Naive thymus-derived CD4-positive, alpha-beta T cell (primary cell): ENCODE measurements at regions not wholly inside any gene's neighbourhood (a gene's known extent, or its start where the extent isn't known, plus 50 kb on each side); places are given as distances from the start of the nearest gene placed in this dataset.

Experiments used
- ATAC-seq: fragments of 150-1000 bp; cut with Tn5 transposase; 2 replicates; pipeline ENCODE4 v1.10.0; 2021; ENCODE audit warnings: mild to moderate bottlenecking, moderate library complexity
- CTCF ChIA-PET: fragments of 350-600 bp; sonication (Branson Sonifier 250); formaldehyde crosslinking; loops from one replicate; lab custom pipeline; 2021; ENCODE audit warnings: antibody characterized with exemption; lab: Charles Lee
- POLR2A ChIA-PET: fragments of 350-600 bp; sonication (Branson Sonifier 250); formaldehyde crosslinking; loops from one replicate; lab custom pipeline; 2021; ENCODE audit warnings: antibody characterized with exemption, inconsistent platforms; lab: Charles Lee
- DNase-seq, 9 donors: peaks; one replicate each; pipeline versions ENCODE4 v3.0.0 to v3.0.0-alpha.2; 2020 to 2022; ENCODE audit warnings: mixed read lengths in 1 of 9
- H3K27ac ChIP-seq: one replicate; pipeline ENCODE4 v1.7.0; 2013; ENCODE audit warnings: mild to moderate bottlenecking, low read depth, low read length, moderate library complexity
- H3K27me3 ChIP-seq, 2 donors: one replicate each; pipeline ENCODE4 v1.7.0; 2013; ENCODE audit warnings: low read length in 2 of 2, mild to moderate bottlenecking in 2 of 2, moderate library complexity in 2 of 2; ENCODE audit not compliant: control insufficient read depth in 2 of 2, insufficient read depth in 2 of 2
- H3K36me3 ChIP-seq, 3 experiments: 1 replicate in 2 of 3; 2 replicates in 1 of 3; pipeline ENCODE4 v1.7.0; 2013; ENCODE audit warnings: low read length in 3 of 3, mild to moderate bottlenecking in 3 of 3, moderate library complexity in 1 of 3; ENCODE audit not compliant: insufficient read depth in 3 of 3, control insufficient read depth in 2 of 3
- H3K4me1 ChIP-seq, 2 donors: one replicate each; pipeline ENCODE4 v1.7.0; 2013; ENCODE audit warnings: low read length in 2 of 2, mild to moderate bottlenecking in 2 of 2, moderate library complexity in 1 of 2; ENCODE audit not compliant: control insufficient read depth in 2 of 2, insufficient read depth in 2 of 2
- H3K4me3 ChIP-seq: 2 replicates; pipeline ENCODE4 v1.7.0; 2013; ENCODE audit warnings: mild to moderate bottlenecking, low read length
- H3K9me3 ChIP-seq, 3 experiments: 1 replicate in 2 of 3; 2 replicates in 1 of 3; pipeline ENCODE4 v1.7.0; 2013; ENCODE audit warnings: low read length in 3 of 3; ENCODE audit not compliant: control insufficient read depth in 2 of 3
- H3K27ac Mint-ChIP-seq, 9 donors: one replicate each; pipeline ENCODE4 v1.8.0; 2020 to 2022; ENCODE audit warnings: mixed read lengths in 9 of 9, mild to moderate bottlenecking in 8 of 9, moderate library complexity in 5 of 9, inconsistent platforms in 2 of 9
- H3K27me3 Mint-ChIP-seq, 5 donors: one replicate each; pipeline ENCODE4 v1.8.0; 2021 to 2022; ENCODE audit warnings: mixed read lengths in 5 of 5, mild to moderate bottlenecking in 1 of 5
- H3K36me3 Mint-ChIP-seq, 5 donors: one replicate each; pipeline ENCODE4 v1.8.0; 2020 to 2022; ENCODE audit warnings: mixed read lengths in 5 of 5, mild to moderate bottlenecking in 3 of 5, inconsistent platforms in 1 of 5
- H3K4me1 Mint-ChIP-seq, 7 donors: one replicate each; pipeline ENCODE4 v1.8.0; 2020 to 2022; ENCODE audit warnings: mixed read lengths in 7 of 7, mild to moderate bottlenecking in 3 of 7, inconsistent platforms in 1 of 7
- H3K4me3 Mint-ChIP-seq, 10 donors: one replicate each; pipeline ENCODE4 v1.8.0; 2020 to 2022; ENCODE audit warnings: mild to moderate bottlenecking in 10 of 10, mixed read lengths in 10 of 10, moderate library complexity in 6 of 10, inconsistent platforms in 2 of 10
- H3K9me3 Mint-ChIP-seq, 11 donors: one replicate each; pipeline ENCODE4 v1.8.0; 2020 to 2022; ENCODE audit warnings: mixed read lengths in 11 of 11, mild to moderate bottlenecking in 4 of 11, inconsistent platforms in 1 of 11, moderate library complexity in 1 of 11
- intact Hi-C, 2 donors: fragments of 100-400 bp; cut with micrococcal nuclease; formaldehyde crosslinking; loops; one replicate each; pipeline ENCODE4 v1.15.1; 2023

DNA sequence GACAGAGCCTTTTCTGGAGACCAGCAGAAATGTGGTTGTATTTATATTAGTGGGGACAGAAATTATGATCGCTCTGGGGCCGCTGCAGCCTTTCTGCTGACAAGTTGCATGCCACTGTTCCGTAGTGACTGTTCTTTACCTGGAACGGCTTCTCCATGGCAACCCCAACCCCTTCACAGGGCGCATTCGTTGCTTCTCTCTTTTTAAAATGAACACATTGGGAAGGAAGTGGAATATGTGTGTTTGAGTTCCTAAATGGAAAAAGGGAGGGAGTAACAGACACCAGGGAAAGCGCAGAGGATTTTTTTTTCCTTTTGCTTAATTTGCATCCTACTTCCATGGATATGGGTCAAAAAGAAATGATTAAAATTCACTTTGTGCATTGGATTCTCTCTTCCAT lies 482.0 kb upstream of the SUCLG2 start:
- peaks cover 0 to 13% (median 3%) of the 10 kb centered on the region in 11 donors for H3K9me3 Mint-ChIP-seq
- Histone ChIP-seq H3K4me3 (no peak overlapping the region), H3K9me3 (no peaks in the 10 kb centered on the region), H3K4me1 (no peaks in the 10 kb centered on the region), H3K27me3 (no peaks in the 10 kb centered on the region), H3K36me3 (no peaks in the 10 kb centered on the region), H3K27ac (no peak overlapping the region)
- no peak overlapping the region for H3K4me3 Mint-ChIP-seq
- intact Hi-C loops, result no loop called here
- DNase-seq (no peak), ATAC-seq (no peak)
- H3K27me3 Mint-ChIP-seq, result no peaks in the 10 kb centered on the region
- H3K4me1 Mint-ChIP-seq, result peaks cover 0 to 5% (median 0%) of the 10 kb centered on the region in 7 donors
- peak overlapping the region in 1 of 9 donors; percentile 30 for H3K27ac Mint-ChIP-seq
- CTCF ChIA-PET, result no interaction called here
- peaks cover 0 to 15% (median 4%) of the 10 kb centered on the region in 5 donors for H3K36me3 Mint-ChIP-seq
- POLR2A ChIA-PET, result no interaction called here

DNA sequence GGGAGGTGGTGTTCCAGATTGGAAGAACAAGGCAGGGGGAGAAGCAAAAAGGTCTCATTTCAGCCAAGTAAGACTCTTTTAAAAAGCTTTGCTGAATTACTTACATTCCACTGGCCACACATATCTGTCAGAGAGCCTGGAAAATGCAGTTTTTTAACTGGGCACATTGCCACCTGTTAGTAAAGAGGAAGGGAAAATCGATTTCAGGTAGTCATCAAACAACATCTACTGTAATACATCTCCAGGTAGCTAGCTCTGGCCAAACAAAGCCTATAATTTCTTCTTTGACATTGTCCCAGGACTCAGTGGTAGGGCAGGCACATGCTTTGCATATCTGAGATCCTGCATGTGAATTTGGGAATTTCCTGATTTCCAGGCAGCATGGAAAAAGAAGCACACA lies 480.7 kb upstream of the SUCLG2 start:
- peaks cover 0 to 11% (median 0%) of the 10 kb centered on the region in 7 donors for H3K4me1 Mint-ChIP-seq
- H3K9me3 ChIP-seq, result no peaks in the 10 kb centered on the region
- no peak overlapping the region for H3K27ac Mint-ChIP-seq
- DNase-seq, result no peak
- ATAC-seq, result no peak
- POLR2A ChIA-PET, result interaction anchor here (0.5 kb wide), 1 partner anchor 523 kb away, joined by 3 read pairs; no protein-coding TSS in a partner anchor
- intact Hi-C loops, result no loop called here
- H3K36me3 ChIP-seq, result no peaks in the 10 kb centered on the region
- H3K4me3 ChIP-seq, result no peak overlapping the region
- no peaks in the 10 kb centered on the region for H3K4me1 ChIP-seq
- H3K4me3 Mint-ChIP-seq, result no peak overlapping the region
- CTCF ChIA-PET, result interaction anchor here (1.4 kb wide), 1 partner anchor 11 kb away, joined by 3 read pairs; no protein-coding TSS in a partner anchor
- H3K27ac ChIP-seq, result no peak overlapping the region
- peaks cover 0 to 27% (median 12%) of the 10 kb centered on the region in 5 donors for H3K36me3 Mint-ChIP-seq
- peaks cover 0 to 12% (median 4%) of the 10 kb centered on the region in 11 donors for H3K9me3 Mint-ChIP-seq
- H3K27me3 Mint-ChIP-seq, result no peaks in the 10 kb centered on the region
- no peaks in the 10 kb centered on the region for H3K27me3 ChIP-seq

DNA sequence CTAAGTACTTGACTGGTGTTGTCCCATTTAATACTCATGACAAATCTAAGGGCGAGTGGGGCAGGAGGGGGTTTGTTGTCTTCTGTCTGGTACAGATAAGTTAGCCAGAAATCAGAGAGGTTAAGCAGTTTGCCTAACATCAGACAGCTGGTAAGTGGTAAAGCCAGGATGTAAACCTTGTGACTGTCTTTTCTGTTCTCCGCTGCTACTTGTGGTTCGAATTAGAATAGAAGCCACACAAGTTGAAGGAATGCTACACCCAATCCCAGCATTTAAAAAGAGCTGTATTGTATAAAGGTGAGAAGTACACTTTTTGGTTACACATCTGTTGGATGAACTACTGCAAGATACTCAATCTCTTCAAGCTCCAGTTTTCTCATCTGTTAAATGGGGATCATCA lies 474.7 kb upstream of the SUCLG2 start:
- Histone ChIP-seq H3K27me3 (no peaks in the 10 kb centered on the region), H3K9me3 (no peaks in the 10 kb centered on the region), H3K4me1 (no peaks in the 10 kb centered on the region), H3K4me3 (no peak overlapping the region), H3K36me3 (no peaks in the 10 kb centered on the region), H3K27ac (no peak overlapping the region)
- CTCF ChIA-PET, result no interaction called here
- POLR2A ChIA-PET, result interaction anchor here (0.5 kb wide), 1 partner anchor 503 kb away, joined by 3 read pairs; no protein-coding TSS in a partner anchor
- intact Hi-C loops, result no loop called here
- Mint-ChIP-seq H3K27me3 (no peaks in the 10 kb centered on the region), H3K27ac (no peak overlapping the region), H3K4me1 (peaks cover 0 to 20% (median 13%) of the 10 kb centered on the region in 7 donors), H3K9me3 (peaks cover 0 to 23% (median 6%) of the 10 kb centered on the region in 11 donors), H3K4me3 (no peak overlapping the region), H3K36me3 (peaks cover 0 to 29% (median 12%) of the 10 kb centered on the region in 5 donors)
- DNase-seq (no peak), ATAC-seq (no peak)

- Histone ChIP-seq H3K27me3 (no peaks in the 10 kb centered on the region), H3K9me3 (no peaks in the 10 kb centered on the region), H3K4me3 (no peak overlapping the region), H3K27ac (no peak overlapping the region), H3K36me3 (no peaks in the 10 kb centered on the region), H3K4me1 (no peaks in the 10 kb centered on the region)
- Mint-ChIP-seq H3K36me3 (peaks cover 0 to 4% (median 0%) of the 10 kb centered on the region in 5 donors), H3K4me3 (no peak overlapping the region), H3K27ac (no peak overlapping the region), H3K27me3 (no peaks in the 10 kb centered on the region), H3K4me1 (peaks cover 0 to 24% (median 12%) of the 10 kb centered on the region in 7 donors), H3K9me3 (peaks cover 0 to 19% (median 4%) of the 10 kb centered on the region in 11 donors)
- intact Hi-C loops, result no loop called here
- CTCF ChIA-PET, result interaction anchor here (0.6 kb wide), 1 partner anchor 9 kb away, joined by 3 read pairs; no protein-coding TSS in a partner anchor
- ATAC-seq (no peak), DNase-seq (no peak)
- POLR2A ChIA-PET, result no interaction called here
Measured at GRCh38 chr3:68123231-68123630, 468.8 kb upstream of the SUCLG2 start.

DNA sequence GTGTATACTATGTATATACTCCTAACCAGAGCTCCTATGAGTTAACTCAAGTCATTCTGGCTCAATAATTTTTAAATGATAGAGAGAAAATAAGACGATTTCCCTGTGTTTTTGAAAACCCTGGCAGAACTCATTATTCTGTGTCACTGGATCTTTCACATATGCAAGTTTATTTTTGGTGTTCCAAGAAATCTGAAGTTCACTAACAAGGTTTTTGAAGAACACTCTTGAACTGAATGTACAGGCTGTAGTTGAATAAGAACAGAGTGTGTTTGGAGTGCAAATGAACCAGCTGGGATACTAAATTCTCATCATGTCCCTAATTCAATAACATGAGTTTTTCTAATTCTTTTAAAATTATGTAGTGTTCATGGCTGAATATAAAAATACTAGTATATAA lies 466.9 kb upstream of the SUCLG2 start:
- Mint-ChIP-seq H3K27me3 (no peaks in the 10 kb centered on the region), H3K36me3 (peaks cover 0 to 11% (median 0%) of the 10 kb centered on the region in 5 donors), H3K4me3 (no peak overlapping the region), H3K4me1 (peaks cover 0 to 20% (median 9%) of the 10 kb centered on the region in 7 donors), H3K9me3 (peaks cover 0 to 14% (median 2%) of the 10 kb centered on the region in 11 donors), H3K27ac (no peak overlapping the region)
- ATAC-seq (no peak), DNase-seq (no peak)
- no peak overlapping the region for H3K4me3 ChIP-seq
- CTCF ChIA-PET, result interaction anchor here (0.5 kb wide), 1 partner anchor 1713 kb away, joined by 4 read pairs; no protein-coding TSS in a partner anchor
- H3K9me3 ChIP-seq, result no peaks in the 10 kb centered on the region
- H3K36me3 ChIP-seq, result no peaks in the 10 kb centered on the region
- intact Hi-C loops, result no loop called here
- H3K27ac ChIP-seq, result no peak overlapping the region
- no peaks in the 10 kb centered on the region for H3K4me1 ChIP-seq
- POLR2A ChIA-PET, result no interaction called here
- H3K27me3 ChIP-seq, result no peaks in the 10 kb centered on the region

GRCh38 chr3:68116580-68116979 lies 462.2 kb upstream of the SUCLG2 start:
- Mint-ChIP-seq H3K4me1 (peaks cover 0 to 4% (median 0%) of the 10 kb centered on the region in 7 donors), H3K9me3 (peaks cover 0 to 25% (median 2%) of the 10 kb centered on the region in 11 donors), H3K27me3 (no peaks in the 10 kb centered on the region), H3K27ac (no peak overlapping the region), H3K36me3 (peaks cover 0 to 19% (median 4%) of the 10 kb centered on the region in 5 donors), H3K4me3 (no peak overlapping the region)
- Histone ChIP-seq H3K9me3 (no peaks in the 10 kb centered on the region), H3K27me3 (no peaks in the 10 kb centered on the region), H3K36me3 (no peaks in the 10 kb centered on the region), H3K4me3 (no peak overlapping the region), H3K4me1 (no peaks in the 10 kb centered on the region), H3K27ac (no peak overlapping the region)
- ChIA-PET POLR2A (no interaction called here), CTCF (no interaction called here)
- intact Hi-C loops, result no loop called here
- DNase-seq (no peak), ATAC-seq (no peak)

- ChIA-PET CTCF (no interaction called here), POLR2A (interaction anchor here (0.6 kb wide), 1 partner anchor 148 kb away, joined by 3 read pairs; no protein-coding TSS in a partner anchor)
- Mint-ChIP-seq H3K27ac (no peak overlapping the region), H3K9me3 (peaks cover 0 to 13% (median 4%) of the 10 kb centered on the region in 11 donors), H3K4me1 (peaks cover 5 to 18% (median 11%) of the 10 kb centered on the region in 7 donors), H3K4me3 (no peak overlapping the region), H3K27me3 (no peaks in the 10 kb centered on the region), H3K36me3 (peaks cover 0 to 25% (median 9%) of the 10 kb centered on the region in 5 donors)
- DNase-seq (no peak), ATAC-seq (no peak)
- Histone ChIP-seq H3K36me3 (no peaks in the 10 kb centered on the region), H3K4me3 (no peak overlapping the region), H3K27ac (no peak overlapping the region), H3K27me3 (no peaks in the 10 kb centered on the region), H3K4me1 (peaks cover 0 to 6% of the 10 kb centered on the region in 2 donors), H3K9me3 (no peaks in the 10 kb centered on the region)
- intact Hi-C loops, result no loop called here
Measured at GRCh38 chr3:68103811-68104210, 449.4 kb upstream of the SUCLG2 start.
